CD4-positive, CD25-positive, alpha-beta regulatory T cell (primary cell): ENCODE measurements at regions not wholly inside any gene's neighbourhood (a gene's known extent, or its start where the extent isn't known, plus 50 kb on each side); places are given as distances from the start of the nearest gene placed in this dataset.

Experiments used
- ATAC-seq, 2 donors: fragments of 150-1000 bp; cut with Tn5 transposase; one replicate each; pipeline ENCODE4 v1.10.0; 2021; ENCODE audit warnings: low read depth in 2 of 2, moderate number of reproducible peaks in 2 of 2, moderate library complexity in 1 of 2
- DNase-seq, 3 donors: peaks; one replicate each; pipeline versions ENCODE4 v3.0.0 to v3.0.0-alpha.2; 2012 to 2022; ENCODE audit warnings: mixed read lengths in 1 of 3
- H3K27ac ChIP-seq: one replicate; pipeline ENCODE4 v1.7.0; 2013; ENCODE audit warnings: mild to moderate bottlenecking, low read length; ENCODE audit not compliant: insufficient read depth, poor library complexity, severe bottlenecking
- H3K27me3 ChIP-seq: one replicate; pipeline ENCODE4 v1.7.0; 2013; ENCODE audit warnings: low read length; ENCODE audit not compliant: control insufficient read depth, insufficient read depth
- H3K36me3 ChIP-seq: one replicate; pipeline ENCODE4 v1.7.0; 2013; ENCODE audit warnings: mild to moderate bottlenecking, low read length, moderate library complexity; ENCODE audit not compliant: control insufficient read depth, insufficient read depth
- H3K4me1 ChIP-seq: 2 replicates; pipeline ENCODE4 v1.7.0; 2013; ENCODE audit warnings: mild to moderate bottlenecking, low read length; ENCODE audit not compliant: insufficient read depth, control insufficient read depth, poor library complexity, severe bottlenecking
- H3K4me3 ChIP-seq: one replicate; pipeline ENCODE4 v1.7.0; 2013; ENCODE audit warnings: low read depth, mild to moderate bottlenecking, low read length, moderate library complexity
- H3K9me3 ChIP-seq, 2 experiments: 1 replicate in 1 of 2; 2 replicates in 1 of 2; pipeline ENCODE4 v1.7.0; 2013; ENCODE audit warnings: low read length in 2 of 2, mild to moderate bottlenecking in 1 of 2, moderate library complexity in 1 of 2; ENCODE audit not compliant: control insufficient read depth in 2 of 2
- H3K27ac Mint-ChIP-seq, 3 donors: one replicate each; pipeline ENCODE4 v1.8.0; 2020 to 2022; ENCODE audit warnings: mild to moderate bottlenecking in 3 of 3, mixed read lengths in 3 of 3, moderate library complexity in 2 of 3
- H3K27me3 Mint-ChIP-seq: one replicate; pipeline ENCODE4 v1.8.0; 2022; ENCODE audit warnings: mild to moderate bottlenecking, mixed read lengths
- H3K36me3 Mint-ChIP-seq: one replicate; pipeline ENCODE4 v1.8.0; 2020; ENCODE audit warnings: mixed read lengths
- H3K4me1 Mint-ChIP-seq, 4 donors: one replicate each; pipeline ENCODE4 v1.8.0; 2020 to 2022; ENCODE audit warnings: mixed read lengths in 4 of 4, mild to moderate bottlenecking in 1 of 4
- H3K4me3 Mint-ChIP-seq, 4 donors: one replicate each; pipeline ENCODE4 v1.8.0; 2020 to 2022; ENCODE audit warnings: mild to moderate bottlenecking in 4 of 4, mixed read lengths in 4 of 4, moderate library complexity in 3 of 4
- H3K9me3 Mint-ChIP-seq, 7 donors: one replicate each; pipeline ENCODE4 v1.8.0; 2020 to 2022; ENCODE audit warnings: mixed read lengths in 7 of 7, mild to moderate bottlenecking in 3 of 7, moderate library complexity in 2 of 7

DNA sequence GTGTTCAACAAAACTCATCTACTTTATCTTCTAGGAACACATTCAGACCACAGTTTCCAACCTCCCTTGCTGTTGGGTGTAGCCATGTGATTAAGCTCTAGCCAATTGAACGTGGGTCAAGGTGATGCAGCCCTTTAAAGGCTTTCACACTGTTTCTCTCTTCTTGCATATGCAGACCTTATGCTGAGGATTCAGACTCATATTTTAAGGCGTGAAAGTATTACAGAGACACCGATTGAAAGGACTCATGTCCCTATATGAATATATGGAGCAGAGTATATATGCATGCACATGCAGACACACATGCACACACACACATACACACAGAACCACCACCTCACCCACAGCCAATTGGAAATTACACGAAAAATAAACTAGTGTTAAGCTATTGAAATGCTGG, 214.3 kb upstream of the NR5A2 start:
- ATAC-seq (no peak), DNase-seq (no peak)
- no peaks in the 10 kb centered on the region for H3K36me3 Mint-ChIP-seq
- no peaks in the 10 kb centered on the region for H3K4me1 ChIP-seq
- H3K4me3 Mint-ChIP-seq, result no peak overlapping the region
- H3K9me3 Mint-ChIP-seq, result peaks cover 0 to 4% (median 0%) of the 10 kb centered on the region in 7 donors
- H3K9me3 ChIP-seq, result no peaks in the 10 kb centered on the region
- H3K27ac Mint-ChIP-seq, result no peak overlapping the region
- H3K36me3 ChIP-seq, result no peaks in the 10 kb centered on the region
- peaks cover 8% of the 10 kb centered on the region for H3K27me3 Mint-ChIP-seq
- H3K4me3 ChIP-seq, result no peak overlapping the region
- no peak overlapping the region for H3K27ac ChIP-seq
- H3K4me1 Mint-ChIP-seq, result no peaks in the 10 kb centered on the region
- H3K27me3 ChIP-seq, result no peaks in the 10 kb centered on the region

DNA sequence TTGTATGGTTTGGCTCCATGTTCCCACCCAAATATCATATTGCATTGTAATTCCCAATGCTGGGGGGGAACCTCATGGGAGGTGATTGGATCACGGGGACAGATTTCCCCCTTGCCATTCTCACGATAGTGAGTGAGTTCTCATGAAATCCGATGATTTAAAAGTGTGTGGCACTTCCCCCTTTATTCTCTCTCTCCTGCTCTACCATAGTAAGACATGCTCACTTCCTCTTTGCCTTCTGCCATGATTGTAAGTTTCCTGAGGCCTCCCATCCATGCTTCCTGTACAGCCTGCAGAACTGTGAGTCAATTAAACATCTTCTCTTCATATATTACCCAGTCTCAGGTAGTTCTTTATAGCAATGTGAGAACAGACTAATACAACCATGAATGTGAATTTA, 211.6 kb upstream of the NR5A2 start:
- no peaks in the 10 kb centered on the region for H3K4me1 ChIP-seq
- Mint-ChIP-seq H3K27me3 (peaks cover 4% of the 10 kb centered on the region), H3K4me3 (no peak overlapping the region), H3K27ac (no peak overlapping the region), H3K9me3 (peaks cover 0 to 4% (median 0%) of the 10 kb centered on the region in 7 donors), H3K4me1 (no peaks in the 10 kb centered on the region), H3K36me3 (no peaks in the 10 kb centered on the region)
- H3K27me3 ChIP-seq, result no peaks in the 10 kb centered on the region
- ATAC-seq (no peak), DNase-seq (no peak)
- no peaks in the 10 kb centered on the region for H3K9me3 ChIP-seq
- no peak overlapping the region for H3K4me3 ChIP-seq
- H3K27ac ChIP-seq, result no peak overlapping the region
- H3K36me3 ChIP-seq, result no peaks in the 10 kb centered on the region

DNA sequence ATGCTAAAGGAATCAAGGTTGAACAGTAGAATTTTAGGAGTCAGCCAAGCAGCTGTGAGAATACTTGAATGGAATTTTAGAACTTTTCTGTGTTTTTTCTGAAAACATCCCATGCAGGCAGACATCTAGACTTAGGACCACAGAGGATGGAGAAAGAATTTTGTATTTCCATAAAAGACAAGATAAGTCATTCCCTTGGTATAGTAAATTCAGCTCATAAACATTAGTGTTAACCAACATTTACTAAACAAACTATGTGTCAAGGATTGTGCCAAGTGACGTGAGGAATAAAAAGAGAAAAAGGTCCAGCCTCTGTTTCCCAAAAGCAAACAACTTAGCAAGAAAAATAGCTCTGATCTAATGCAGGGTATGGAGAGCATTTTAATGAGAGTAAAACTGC, 210.2 kb upstream of the NR5A2 start:
- H3K27me3 ChIP-seq, result no peaks in the 10 kb centered on the region
- Mint-ChIP-seq H3K4me1 (no peaks in the 10 kb centered on the region), H3K4me3 (no peak overlapping the region), H3K9me3 (peaks cover 0 to 4% (median 0%) of the 10 kb centered on the region in 7 donors), H3K27me3 (peaks cover 4% of the 10 kb centered on the region), H3K27ac (no peak overlapping the region), H3K36me3 (no peaks in the 10 kb centered on the region)
- no peaks in the 10 kb centered on the region for H3K9me3 ChIP-seq
- H3K27ac ChIP-seq, result no peak overlapping the region
- ATAC-seq (no peak), DNase-seq (no peak)
- H3K4me1 ChIP-seq, result no peaks in the 10 kb centered on the region
- H3K4me3 ChIP-seq, result no peak overlapping the region
- no peaks in the 10 kb centered on the region for H3K36me3 ChIP-seq

DNA sequence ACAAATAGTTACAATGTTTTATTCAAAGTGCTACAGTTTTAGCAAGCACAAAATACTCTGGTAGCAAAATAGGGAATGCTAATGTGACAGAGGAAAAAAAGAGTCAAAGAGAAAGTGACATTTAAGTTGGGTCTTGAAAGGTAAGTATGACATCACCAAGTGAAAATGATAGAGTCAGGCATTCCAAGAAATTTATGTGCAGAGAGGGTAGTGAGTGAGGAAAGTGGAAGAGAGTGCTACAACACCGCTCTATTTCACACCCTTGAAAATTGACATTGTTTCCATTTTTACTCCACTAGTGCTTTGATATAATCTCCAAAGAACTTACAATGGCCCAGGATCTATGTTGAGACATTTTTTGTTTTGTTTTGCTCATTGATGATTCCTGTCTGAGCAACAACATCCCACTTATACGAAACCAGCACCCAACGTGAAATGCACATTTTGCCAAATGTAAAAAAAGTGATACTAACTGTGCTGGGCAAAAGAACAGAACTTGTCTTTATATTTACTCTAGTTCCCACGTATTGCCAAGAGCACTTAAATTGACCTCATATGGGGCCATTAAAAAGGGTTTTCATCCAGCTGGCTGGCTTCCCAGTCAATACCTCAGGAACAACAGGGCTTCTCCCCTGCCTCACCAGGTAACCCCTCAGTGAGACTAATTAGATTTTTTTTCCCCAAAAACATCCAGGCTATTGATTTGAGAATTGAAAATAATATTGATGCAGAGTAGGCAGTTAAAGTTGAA, 206.3 kb upstream of the NR5A2 start:
- ATAC-seq, result no peak
- H3K4me3 ChIP-seq, result no peak overlapping the region
- H3K27me3 ChIP-seq, result no peaks in the 10 kb centered on the region
- no peaks in the 10 kb centered on the region for H3K36me3 ChIP-seq
- H3K9me3 ChIP-seq, result no peaks in the 10 kb centered on the region
- no peaks in the 10 kb centered on the region for H3K4me1 Mint-ChIP-seq
- H3K27me3 Mint-ChIP-seq, result peaks cover 4% of the 10 kb centered on the region
- H3K4me1 ChIP-seq, result no peaks in the 10 kb centered on the region
- H3K27ac ChIP-seq, result no peak overlapping the region
- DNase-seq, result no peak
- peaks cover 0 to 4% (median 0%) of the 10 kb centered on the region in 7 donors for H3K9me3 Mint-ChIP-seq
- no peak overlapping the region for H3K27ac Mint-ChIP-seq
- no peaks in the 10 kb centered on the region for H3K36me3 Mint-ChIP-seq
- H3K4me3 Mint-ChIP-seq, result no peak overlapping the region

DNA sequence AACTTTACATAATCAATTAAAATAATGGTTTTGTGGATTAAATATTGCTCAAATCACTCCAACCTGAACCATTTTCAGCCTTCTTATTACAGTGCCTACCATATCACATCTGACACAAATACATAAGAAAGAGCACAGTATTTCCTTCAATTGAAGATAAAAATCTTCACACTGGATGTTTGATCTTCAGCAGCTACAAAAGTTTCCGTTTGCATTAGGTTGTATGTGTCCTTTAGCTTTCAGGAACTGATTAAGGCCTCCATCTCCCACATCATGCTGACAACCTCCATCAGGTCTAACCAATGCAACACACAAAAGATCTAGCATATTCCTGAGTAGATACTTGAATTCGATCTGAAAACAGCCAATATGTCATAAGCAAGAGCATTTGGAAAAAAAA, 195.1 kb upstream of the NR5A2 start:
- Histone ChIP-seq H3K27me3 (no peaks in the 10 kb centered on the region), H3K9me3 (no peaks in the 10 kb centered on the region), H3K4me3 (no peak overlapping the region), H3K36me3 (no peaks in the 10 kb centered on the region), H3K27ac (no peak overlapping the region), H3K4me1 (no peaks in the 10 kb centered on the region)
- DNase-seq (peak in 1 of 3 donors; percentile 0), ATAC-seq (no peak)
- peaks cover 11% of the 10 kb centered on the region for H3K27me3 Mint-ChIP-seq
- no peaks in the 10 kb centered on the region for H3K4me1 Mint-ChIP-seq
- H3K36me3 Mint-ChIP-seq, result no peaks in the 10 kb centered on the region
- H3K9me3 Mint-ChIP-seq, result peaks cover 0 to 8% (median 3%) of the 10 kb centered on the region in 7 donors
- H3K4me3 Mint-ChIP-seq, result no peak overlapping the region
- H3K27ac Mint-ChIP-seq, result no peak overlapping the region

DNA sequence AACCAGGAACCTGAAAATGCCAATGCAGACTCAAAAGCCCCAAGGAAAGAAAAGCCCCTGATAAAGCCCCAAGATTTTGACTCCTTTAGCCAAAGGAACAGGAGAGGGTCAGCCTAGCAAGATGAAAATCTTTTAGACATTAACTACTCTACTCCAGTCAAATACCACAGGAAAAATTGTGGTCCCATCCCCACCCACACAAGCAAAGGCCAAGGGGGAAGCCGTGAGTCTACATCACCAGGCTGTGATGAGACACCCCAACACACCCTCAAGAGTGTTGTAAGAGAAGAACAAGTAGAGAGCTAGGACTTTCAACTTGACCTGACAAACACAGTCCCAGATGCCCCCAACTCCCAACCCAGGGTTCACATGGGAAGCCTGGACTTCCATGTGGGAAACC, 192.8 kb upstream of the NR5A2 start:
- H3K27ac Mint-ChIP-seq, result no peak overlapping the region
- Histone ChIP-seq H3K27ac (no peak overlapping the region), H3K4me3 (no peak overlapping the region), H3K4me1 (no peaks in the 10 kb centered on the region), H3K9me3 (no peaks in the 10 kb centered on the region), H3K36me3 (no peaks in the 10 kb centered on the region), H3K27me3 (no peaks in the 10 kb centered on the region)
- H3K9me3 Mint-ChIP-seq, result peaks cover 0 to 8% (median 4%) of the 10 kb centered on the region in 7 donors
- DNase-seq (no peak), ATAC-seq (no peak)
- no peaks in the 10 kb centered on the region for H3K4me1 Mint-ChIP-seq
- H3K4me3 Mint-ChIP-seq, result no peak overlapping the region
- no peaks in the 10 kb centered on the region for H3K36me3 Mint-ChIP-seq
- H3K27me3 Mint-ChIP-seq, result peaks cover 22% of the 10 kb centered on the region

DNA sequence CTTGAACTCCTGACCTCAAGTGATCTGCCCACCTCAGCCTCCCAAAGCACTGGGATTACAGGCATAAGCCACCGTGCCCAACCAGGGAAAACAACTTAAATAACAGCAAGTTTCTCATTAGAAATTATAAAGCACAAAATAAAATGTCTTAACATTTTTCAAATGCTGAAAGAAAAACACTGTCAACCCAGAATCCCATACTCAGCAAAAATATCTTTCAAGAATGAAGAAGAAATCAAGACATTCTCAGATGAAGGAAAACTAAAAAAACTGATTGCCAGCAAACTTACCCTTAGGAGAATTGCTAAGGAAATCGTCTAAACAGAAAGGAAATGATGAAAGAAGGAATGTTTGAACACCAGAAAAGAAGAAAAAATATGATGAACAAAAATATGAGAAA, 191.1 kb upstream of the NR5A2 start:
- Mint-ChIP-seq H3K27me3 (peaks cover 17% of the 10 kb centered on the region), H3K4me3 (no peak overlapping the region), H3K9me3 (peaks cover 0 to 8% (median 3%) of the 10 kb centered on the region in 7 donors), H3K27ac (no peak overlapping the region), H3K36me3 (no peaks in the 10 kb centered on the region), H3K4me1 (no peaks in the 10 kb centered on the region)
- Histone ChIP-seq H3K36me3 (no peaks in the 10 kb centered on the region), H3K27ac (no peak overlapping the region), H3K4me1 (no peaks in the 10 kb centered on the region), H3K9me3 (no peaks in the 10 kb centered on the region), H3K27me3 (no peaks in the 10 kb centered on the region), H3K4me3 (no peak overlapping the region)
- ATAC-seq (no peak), DNase-seq (no peak)

DNA sequence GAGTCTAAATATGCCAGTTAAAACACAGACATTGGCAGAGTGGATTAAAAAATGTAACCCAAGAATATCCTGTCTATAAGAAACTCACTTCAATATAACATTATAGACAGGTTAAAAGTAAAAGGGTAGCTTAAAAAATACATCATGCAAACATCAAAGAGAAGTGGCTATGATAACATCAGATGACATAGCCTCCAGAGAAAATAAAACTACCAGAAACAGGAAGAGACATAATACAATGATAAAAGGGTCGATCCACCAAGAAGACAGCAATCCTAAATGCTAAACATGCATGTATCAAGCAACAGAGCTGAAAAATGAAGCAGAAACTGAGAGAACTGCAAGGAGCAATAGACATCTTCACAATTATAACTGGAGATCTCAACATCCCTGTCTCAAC, 190.2 kb upstream of the NR5A2 start:
- no peak for DNase-seq
- Histone ChIP-seq H3K4me1 (no peaks in the 10 kb centered on the region), H3K27ac (no peak overlapping the region), H3K27me3 (no peaks in the 10 kb centered on the region), H3K36me3 (no peaks in the 10 kb centered on the region), H3K4me3 (no peak overlapping the region), H3K9me3 (no peaks in the 10 kb centered on the region)
- H3K27ac Mint-ChIP-seq, result no peak overlapping the region
- no peaks in the 10 kb centered on the region for H3K4me1 Mint-ChIP-seq
- ATAC-seq, result no peak
- H3K27me3 Mint-ChIP-seq, result peaks cover 17% of the 10 kb centered on the region
- H3K9me3 Mint-ChIP-seq, result peaks cover 0 to 8% (median 3%) of the 10 kb centered on the region in 7 donors
- H3K36me3 Mint-ChIP-seq, result no peaks in the 10 kb centered on the region
- H3K4me3 Mint-ChIP-seq, result no peak overlapping the region
